Uterus (tissue), 3 donors: ENCODE measurements at regions not wholly inside any gene's neighbourhood (a gene's known extent, or its start where the extent isn't known, plus 50 kb on each side); places are given as distances from the start of the nearest gene placed in this dataset.

Source experiments
- DNase-seq, 2 donors: peaks; one replicate each; pipeline ENCODE4 v3.0.0-alpha.2; 2019 to 2020
- H3K27ac ChIP-seq, 2 donors: fragments of 200-600 bp; sonication (generic); 1 replicate in 1 of 2; 2 replicates in 1 of 2; pipeline ENCODE4 v1.5.1; 2016 to 2018
- H3K27me3 ChIP-seq, 2 donors: fragments of 200-600 bp; sonication (generic); one replicate each; pipeline ENCODE4 v1.5.1; 2018 to 2019; ENCODE audit warnings: control low read depth in 1 of 2
- H3K36me3 ChIP-seq, 2 donors: fragments of 200-600 bp; sonication (generic); one replicate each; pipeline ENCODE4 v1.5.1; 2019; ENCODE audit warnings: control low read depth in 1 of 2
- H3K4me1 ChIP-seq, 2 donors: fragments of 200-600 bp; sonication (generic); one replicate each; pipeline ENCODE4 v1.5.1; 2018 to 2019; ENCODE audit warnings: control low read depth in 1 of 2
- H3K4me3 ChIP-seq, 2 donors: fragments of 200-600 bp; sonication (generic); 1 replicate in 1 of 2; 2 replicates in 1 of 2; pipeline ENCODE4 v1.5.1; 2018 to 2019; ENCODE audit warnings: mild to moderate bottlenecking in 1 of 2
- H3K9me3 ChIP-seq, 2 donors: fragments of 200-600 bp; sonication (generic); one replicate each; pipeline ENCODE4 v1.5.1; 2019; ENCODE audit warnings: control low read depth in 1 of 2
- POLR2A ChIP-seq, 2 donors: fragments of 450-650 bp; IDR thresholded peaks; one replicate each; pipeline ENCODE4 v1.6.1; 2016; ENCODE audit warnings: antibody characterized with exemption in 2 of 2, mild to moderate bottlenecking in 1 of 2, moderate library complexity in 1 of 2
- intact Hi-C: fragments of 100-400 bp; cut with DNase I; formaldehyde crosslinking; loops from one replicate; pipeline ENCODE4 v1.15.1; 2023; ENCODE audit warnings: low total_unique reads
- TF ChIP-seq, protein P1 (sequence below), 4 experiments: fragments of 200-600 bp in 2 of 4; fragments of 450-650 bp in 2 of 4; sonication (generic) in 2 of 4; IDR thresholded peaks; one replicate each; pipeline ENCODE4 v1.5.1; 2016 to 2019; ENCODE audit warnings: antibody characterized with exemption in 4 of 4, mild to moderate bottlenecking in 2 of 4, moderate library complexity in 1 of 4
- donor health status: DM: yes; HTN: yes; CAD: no.

DNA sequence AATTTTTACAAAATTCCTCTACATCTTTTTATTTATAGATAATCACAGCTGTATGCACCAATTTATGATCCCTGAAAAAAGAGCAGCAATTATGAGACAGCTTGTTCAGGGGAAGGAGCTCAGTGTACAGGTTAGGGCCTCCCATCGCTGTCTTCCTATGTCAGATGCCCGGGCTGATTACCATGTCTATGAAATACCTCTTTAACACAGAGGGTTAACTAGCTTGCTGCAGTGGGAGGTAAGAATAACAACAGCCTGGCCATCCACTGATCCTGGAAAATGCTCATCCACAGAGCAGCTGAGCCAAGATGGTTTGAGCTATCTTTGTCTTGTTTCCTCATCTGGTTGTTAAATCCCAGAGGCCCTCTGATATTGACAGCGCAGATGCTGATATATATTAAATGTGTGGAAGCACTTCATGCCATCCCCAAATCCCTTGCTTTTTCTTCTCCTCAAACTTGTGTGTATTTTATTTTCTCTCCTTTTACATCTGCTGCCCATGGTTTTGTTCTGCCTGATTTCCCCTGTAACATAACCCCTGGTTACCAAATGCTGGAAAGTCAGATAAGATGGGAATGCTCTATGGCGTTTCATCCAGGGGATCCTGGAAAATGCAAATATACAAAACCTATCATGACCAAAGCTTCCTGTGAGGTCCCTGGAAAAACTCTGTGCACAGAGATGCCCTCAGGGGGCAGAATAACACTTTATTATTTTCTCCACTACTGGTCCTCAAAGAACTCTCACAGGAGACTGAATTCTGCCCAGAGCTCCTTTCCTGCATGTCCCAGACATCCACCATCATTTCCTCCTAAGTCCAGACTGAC lies 85.8 kb upstream of the PUDP start:
- DNase-seq: no peak
- TF ChIP-seq, protein P1, sequence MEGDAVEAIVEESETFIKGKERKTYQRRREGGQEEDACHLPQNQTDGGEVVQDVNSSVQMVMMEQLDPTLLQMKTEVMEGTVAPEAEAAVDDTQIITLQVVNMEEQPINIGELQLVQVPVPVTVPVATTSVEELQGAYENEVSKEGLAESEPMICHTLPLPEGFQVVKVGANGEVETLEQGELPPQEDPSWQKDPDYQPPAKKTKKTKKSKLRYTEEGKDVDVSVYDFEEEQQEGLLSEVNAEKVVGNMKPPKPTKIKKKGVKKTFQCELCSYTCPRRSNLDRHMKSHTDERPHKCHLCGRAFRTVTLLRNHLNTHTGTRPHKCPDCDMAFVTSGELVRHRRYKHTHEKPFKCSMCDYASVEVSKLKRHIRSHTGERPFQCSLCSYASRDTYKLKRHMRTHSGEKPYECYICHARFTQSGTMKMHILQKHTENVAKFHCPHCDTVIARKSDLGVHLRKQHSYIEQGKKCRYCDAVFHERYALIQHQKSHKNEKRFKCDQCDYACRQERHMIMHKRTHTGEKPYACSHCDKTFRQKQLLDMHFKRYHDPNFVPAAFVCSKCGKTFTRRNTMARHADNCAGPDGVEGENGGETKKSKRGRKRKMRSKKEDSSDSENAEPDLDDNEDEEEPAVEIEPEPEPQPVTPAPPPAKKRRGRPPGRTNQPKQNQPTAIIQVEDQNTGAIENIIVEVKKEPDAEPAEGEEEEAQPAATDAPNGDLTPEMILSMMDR (IDR thresholded peaks at IDR 0.05): no peak
- TF ChIP-seq POLR2A (IDR thresholded peaks at IDR 0.05): no peak
- no peak overlapping the region for H3K4me3 ChIP-seq
- H3K27me3 ChIP-seq: no peaks in the 10 kb centered on the region
- no peak overlapping the region for H3K27ac ChIP-seq
- H3K36me3 ChIP-seq: no peaks in the 10 kb centered on the region
- H3K9me3 ChIP-seq: no peaks in the 10 kb centered on the region
- no peaks in the 10 kb centered on the region for H3K4me1 ChIP-seq
- intact Hi-C loops: no loop called here

DNA sequence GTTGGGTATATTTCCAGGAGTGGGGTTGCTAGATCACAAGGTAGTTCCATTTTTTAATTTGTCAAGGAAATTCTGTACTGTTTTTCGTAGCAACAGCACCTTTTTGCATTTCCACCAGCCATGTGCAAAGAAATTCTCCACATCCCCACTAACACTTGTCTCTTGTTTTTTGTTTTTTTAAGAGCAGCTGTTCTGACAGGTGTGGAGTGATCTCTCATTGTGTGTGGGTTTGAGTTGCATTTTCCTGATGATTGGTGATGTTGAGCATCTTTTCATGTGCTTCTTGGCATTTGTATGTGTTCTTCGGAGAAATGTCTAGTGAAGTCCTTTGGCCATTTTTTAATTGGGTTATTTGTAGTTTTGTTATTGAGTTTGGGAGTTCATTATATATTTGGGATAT lies 80.3 kb upstream of the PUDP start:
- no peak for DNase-seq
- Histone ChIP-seq H3K36me3 (no peaks in the 10 kb centered on the region), H3K27me3 (no peaks in the 10 kb centered on the region), H3K4me1 (no peaks in the 10 kb centered on the region), H3K27ac (no peak overlapping the region), H3K4me3 (no peak overlapping the region), H3K9me3 (no peaks in the 10 kb centered on the region)
- intact Hi-C loops: no loop called here
- TF ChIP-seq, protein P1 (IDR thresholded peaks at IDR 0.05): no peak
- TF ChIP-seq POLR2A (IDR thresholded peaks at IDR 0.05): no peak

DNA sequence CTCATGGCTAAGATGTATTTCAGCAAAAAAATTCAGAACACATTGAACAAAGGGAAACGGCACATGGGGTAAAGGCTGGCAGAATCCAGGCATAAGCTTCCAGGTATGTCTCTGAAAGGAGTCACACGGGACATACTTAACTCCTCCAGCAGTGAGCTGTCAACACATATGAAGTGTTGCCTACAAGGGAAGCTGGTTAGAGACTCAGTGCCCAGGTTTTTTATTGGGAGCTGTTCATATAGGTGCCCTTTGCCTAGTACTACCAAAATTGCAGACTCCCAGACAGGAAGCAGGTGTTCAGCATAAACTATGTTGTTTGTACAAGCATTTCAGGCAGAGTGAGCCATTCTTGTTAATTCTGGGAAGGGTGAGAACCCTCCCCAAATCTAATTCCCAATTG lies 77.4 kb upstream of the PUDP start:
- DNase-seq: no peak
- Histone ChIP-seq H3K9me3 (no peaks in the 10 kb centered on the region), H3K27me3 (no peaks in the 10 kb centered on the region), H3K27ac (no peak overlapping the region), H3K4me1 (no peaks in the 10 kb centered on the region), H3K4me3 (no peak overlapping the region), H3K36me3 (no peaks in the 10 kb centered on the region)
- no peak for TF ChIP-seq POLR2A (IDR thresholded peaks at IDR 0.05)
- TF ChIP-seq, protein P1 (IDR thresholded peaks at IDR 0.05): no peak
- intact Hi-C loops: no loop called here

DNA sequence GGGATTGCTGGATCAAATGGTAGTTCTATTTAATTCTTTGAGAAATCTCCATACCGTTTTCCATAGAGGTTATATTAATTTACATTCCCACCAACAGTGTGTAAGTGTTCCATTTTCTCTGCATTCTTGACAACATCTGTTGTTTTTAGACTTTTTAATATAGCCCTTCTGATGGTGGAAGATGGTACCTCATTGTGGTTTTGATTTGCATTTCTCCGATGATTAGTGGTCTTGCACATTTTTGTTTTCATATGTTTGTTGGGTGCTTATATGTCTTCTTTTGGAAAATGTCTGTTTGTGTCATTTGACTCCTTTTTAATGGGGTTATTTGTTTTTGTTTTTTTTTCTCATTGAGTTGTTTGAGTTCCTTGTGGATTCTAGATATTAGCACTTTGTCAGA lies 75.3 kb upstream of the PUDP start:
- Histone ChIP-seq H3K27ac (no peak overlapping the region), H3K4me3 (no peak overlapping the region), H3K4me1 (no peaks in the 10 kb centered on the region), H3K27me3 (no peaks in the 10 kb centered on the region), H3K36me3 (no peaks in the 10 kb centered on the region), H3K9me3 (no peaks in the 10 kb centered on the region)
- DNase-seq: no peak
- intact Hi-C loops: no loop called here
- no peak for TF ChIP-seq POLR2A (IDR thresholded peaks at IDR 0.05)
- TF ChIP-seq, protein P1 (IDR thresholded peaks at IDR 0.05): no peak

DNA sequence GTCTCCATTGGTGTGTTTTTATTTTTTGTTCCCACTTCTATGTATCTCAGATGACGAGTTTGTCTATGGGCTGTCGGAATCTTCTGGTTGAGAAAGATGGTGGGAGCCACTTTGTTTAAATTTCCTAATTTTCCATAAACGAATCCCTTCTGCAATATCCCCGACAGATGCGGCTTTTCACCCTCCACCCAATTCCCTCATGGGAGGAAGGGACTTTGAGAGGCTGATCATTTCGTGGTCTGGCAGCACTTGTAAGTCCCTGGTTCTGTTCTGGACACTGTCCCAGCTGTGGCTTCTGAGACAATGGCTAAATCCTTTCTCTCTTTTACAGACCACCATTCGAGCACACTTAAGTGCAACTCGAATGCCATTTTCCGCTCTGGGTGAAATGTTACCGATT lies 72.2 kb upstream of the PUDP start:
- Histone ChIP-seq H3K4me1 (no peaks in the 10 kb centered on the region), H3K27me3 (no peaks in the 10 kb centered on the region), H3K27ac (no peak overlapping the region), H3K4me3 (no peak overlapping the region), H3K9me3 (no peaks in the 10 kb centered on the region), H3K36me3 (no peaks in the 10 kb centered on the region)
- intact Hi-C loops: no loop called here
- no peak for DNase-seq
- TF ChIP-seq, protein P1 (IDR thresholded peaks at IDR 0.05): no peak
- no peak for TF ChIP-seq POLR2A (IDR thresholded peaks at IDR 0.05)
